Kidney capillary endothelial cell (primary cell): ENCODE measurements at regions not wholly inside any gene's neighbourhood (a gene's known extent, or its start where the extent isn't known, plus 50 kb on each side); places are given as distances from the start of the nearest gene placed in this dataset.

Experiments used
- DNase-seq: peaks from one replicate; pipeline ENCODE4 v3.0.0-alpha.2; 2018; ENCODE audit warnings: low spot score

DNA sequence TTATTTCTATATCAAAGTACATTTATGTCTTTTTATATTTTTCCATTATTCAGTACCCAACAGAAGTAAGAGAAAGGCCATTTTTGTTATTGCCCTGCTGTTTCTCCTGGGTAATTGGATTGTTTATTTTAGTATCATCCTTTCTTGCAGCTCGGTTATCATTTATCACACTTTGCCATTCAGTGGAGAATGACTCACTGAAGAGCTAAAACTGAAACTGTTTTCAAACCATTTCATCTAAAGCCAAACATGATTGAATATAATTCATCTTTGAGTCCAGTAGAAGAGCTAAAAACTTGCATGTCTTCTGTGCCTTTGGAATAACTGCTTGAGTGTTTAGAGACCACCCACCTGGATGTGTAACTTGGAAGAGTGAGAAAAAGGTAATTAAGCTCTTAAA is 139.5 kb upstream of the PRDM9 start:
- no peak for DNase-seq

GRCh38 chr5:23353286-23353685 is 154.1 kb upstream of the PRDM9 start:
- no peak for DNase-seq

GRCh38 chr5:23352446-23352845 is 155.0 kb upstream of the PRDM9 start:
- no peak for DNase-seq

- no peak for DNase-seq
Measured at GRCh38 chr5:23343121-23343520, 164.3 kb upstream of the PRDM9 start.

GRCh38 chr5:23332650-23333251 is 174.7 kb upstream of the PRDM9 start:
- DNase-seq = no peak

DNA sequence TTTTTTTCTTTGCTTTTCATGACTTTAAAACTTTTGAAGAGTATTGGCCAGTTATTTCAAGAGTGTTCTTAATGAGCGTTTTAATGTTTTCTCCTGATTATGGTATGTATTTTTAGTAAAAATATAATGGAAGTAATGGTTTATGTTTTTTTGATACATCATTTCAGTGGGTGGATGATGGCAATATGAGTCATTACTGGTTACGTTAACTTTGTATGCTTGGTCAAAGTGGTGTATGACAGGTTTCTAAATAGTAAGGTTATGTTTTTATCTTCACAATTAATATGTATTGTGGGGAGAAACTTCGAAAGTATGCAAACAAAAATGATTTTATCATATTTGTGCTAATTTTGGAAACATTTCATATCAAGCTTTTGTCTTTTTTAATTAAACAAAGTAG is 176.7 kb upstream of the PRDM9 start:
- no peak for DNase-seq

GRCh38 chr5:23319901-23320300 is 187.5 kb upstream of the PRDM9 start:
- no peak for DNase-seq

DNA sequence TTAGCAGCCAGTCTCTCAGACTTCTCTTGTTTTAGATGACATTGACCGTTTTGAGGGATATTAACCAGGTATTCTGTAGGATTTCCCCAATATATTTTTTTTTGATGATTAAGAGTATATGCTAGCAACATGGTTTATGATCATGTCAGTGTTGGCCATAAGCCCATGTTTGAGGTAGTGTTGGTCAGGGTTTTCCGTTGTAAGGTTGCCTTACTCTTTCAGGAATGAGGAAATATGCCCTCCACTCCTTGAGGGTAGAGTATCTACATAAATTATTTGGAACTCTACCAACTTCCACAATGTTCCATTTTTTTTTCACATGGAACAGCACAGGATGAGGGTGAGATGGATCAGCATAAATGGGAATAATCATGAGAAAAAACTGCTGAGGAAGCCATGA is 188.4 kb upstream of the PRDM9 start:
- DNase-seq = no peak

DNA sequence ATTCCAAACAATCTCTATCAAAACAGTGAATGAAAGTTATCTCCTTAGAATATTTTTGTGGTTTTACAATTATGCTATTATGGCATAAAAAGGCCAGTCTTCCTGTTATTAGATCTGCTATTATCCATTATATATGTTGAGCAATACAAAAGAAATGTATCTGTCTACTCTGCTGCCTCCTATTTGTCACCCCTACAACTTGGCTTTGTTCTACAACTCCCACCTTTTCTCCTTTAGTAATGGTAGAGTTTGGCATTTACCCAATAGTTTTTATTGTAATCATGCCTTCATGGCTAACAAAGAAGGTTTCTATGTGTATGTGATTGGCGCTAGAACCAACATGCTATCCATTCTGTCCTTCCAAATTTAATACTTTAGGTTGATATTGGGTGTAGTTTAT is 189.2 kb upstream of the PRDM9 start:
- no peak for DNase-seq

DNA sequence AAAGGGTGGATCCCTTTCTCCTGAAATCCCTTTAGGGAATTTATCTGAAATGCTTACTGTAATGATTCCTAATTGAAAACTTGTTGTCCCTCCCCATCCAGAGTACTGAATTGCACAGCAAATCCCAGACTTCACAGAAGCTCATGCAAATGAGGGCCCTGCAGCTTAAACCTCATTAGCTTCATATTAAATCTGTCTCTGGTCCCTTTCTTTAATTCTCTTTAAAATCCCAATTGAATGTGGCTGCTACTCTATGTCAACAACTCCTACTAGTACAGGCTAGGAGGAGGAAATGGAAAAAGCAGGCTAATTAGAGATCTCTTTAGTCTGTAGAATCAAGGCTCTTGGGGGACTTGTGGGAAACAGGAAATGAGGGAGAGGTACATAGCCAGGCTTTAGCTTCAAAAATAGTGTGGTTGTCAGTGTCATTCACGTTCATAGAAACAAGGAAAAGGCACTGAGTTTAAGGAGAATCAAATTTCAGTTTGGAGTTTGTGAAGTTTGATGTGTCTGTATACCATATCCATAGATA is 191.3 kb upstream of the PRDM9 start:
- no peak for DNase-seq

DNA sequence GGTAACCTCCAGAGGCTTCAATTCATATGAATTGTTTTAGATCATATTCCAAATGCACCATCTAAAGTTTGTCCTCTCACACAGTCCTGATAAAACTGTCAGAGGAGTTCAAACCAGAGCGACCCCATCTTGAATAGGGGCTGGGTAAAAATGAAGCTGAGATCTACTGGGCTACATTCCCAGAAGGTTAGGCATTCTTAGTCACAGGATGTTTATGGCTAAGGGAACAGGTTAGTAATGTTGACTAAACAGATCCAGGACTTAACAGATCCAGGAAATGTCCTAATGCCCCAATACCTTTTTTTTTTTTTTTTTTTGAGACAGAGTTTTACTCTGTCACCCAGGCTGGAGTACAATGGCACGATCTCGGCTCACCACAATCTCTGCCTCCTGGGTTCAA is 192.6 kb upstream of the PRDM9 start:
- DNase-seq = peak; percentile 7

GRCh38 chr5:23305055-23305454 is 202.4 kb upstream of the PRDM9 start:
- no peak for DNase-seq

GRCh38 chr5:23303836-23304235 is 203.6 kb upstream of the PRDM9 start:
- DNase-seq = no peak

GRCh38 chr5:23303435-23303834 is 204.0 kb upstream of the PRDM9 start:
- DNase-seq = no peak

DNA sequence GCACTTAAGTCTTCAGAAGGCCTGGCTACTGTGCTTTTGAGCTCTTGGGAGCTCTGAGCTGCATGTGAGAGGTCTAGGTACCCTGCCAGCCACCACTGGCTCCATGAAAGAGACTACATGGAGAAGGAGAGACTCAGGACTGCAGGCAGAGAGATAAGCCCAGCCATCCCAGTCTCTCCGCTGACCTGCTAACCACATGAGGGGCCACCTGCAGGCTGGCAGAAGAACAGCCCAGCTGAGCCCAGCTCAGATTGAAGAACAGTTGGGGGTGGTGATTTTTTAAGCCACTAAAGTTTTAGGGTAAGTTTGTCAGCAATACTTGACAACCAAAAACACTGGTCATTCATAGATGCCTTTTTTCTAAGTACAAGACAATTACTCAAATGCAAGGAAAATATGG is 205.0 kb upstream of the PRDM9 start:
- DNase-seq = no peak

DNA sequence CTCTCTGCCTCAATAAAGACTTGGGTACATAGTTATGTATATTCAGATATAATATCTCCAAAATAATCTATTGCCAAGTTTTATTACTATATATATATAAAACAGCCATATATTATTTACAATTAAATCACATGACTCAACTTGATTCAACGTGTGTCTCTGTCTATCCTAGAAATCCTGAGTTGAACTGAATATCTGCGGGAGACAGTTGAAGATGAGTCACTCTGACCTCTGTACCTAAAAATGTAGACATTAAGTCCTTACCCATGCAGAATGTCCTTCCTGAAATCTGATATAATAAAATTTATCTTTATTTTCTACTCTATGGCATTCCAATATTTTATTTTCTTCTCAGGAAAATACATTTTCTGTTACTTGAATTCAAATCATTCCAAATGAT is 218.2 kb upstream of the PRDM9 start:
- no peak for DNase-seq

DNA sequence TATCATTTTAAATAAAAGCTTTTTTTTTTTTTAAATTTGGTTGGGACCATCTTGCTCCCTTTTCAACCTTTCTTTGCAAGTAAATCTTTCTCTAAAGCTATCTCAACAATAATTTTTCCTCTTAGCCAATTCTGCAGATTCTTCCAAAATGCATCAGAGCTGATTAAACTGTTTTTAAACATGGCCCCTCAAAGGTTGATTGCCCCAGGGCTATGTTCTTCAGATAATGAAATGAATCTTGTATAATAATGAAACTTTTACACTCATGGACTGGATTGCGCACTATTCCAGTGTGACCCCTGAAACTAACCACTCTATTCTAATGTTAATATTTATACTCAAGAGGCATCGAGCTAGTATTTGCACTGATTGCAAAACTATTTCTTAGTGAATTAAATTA is 222.8 kb upstream of the PRDM9 start:
- no peak for DNase-seq

DNA sequence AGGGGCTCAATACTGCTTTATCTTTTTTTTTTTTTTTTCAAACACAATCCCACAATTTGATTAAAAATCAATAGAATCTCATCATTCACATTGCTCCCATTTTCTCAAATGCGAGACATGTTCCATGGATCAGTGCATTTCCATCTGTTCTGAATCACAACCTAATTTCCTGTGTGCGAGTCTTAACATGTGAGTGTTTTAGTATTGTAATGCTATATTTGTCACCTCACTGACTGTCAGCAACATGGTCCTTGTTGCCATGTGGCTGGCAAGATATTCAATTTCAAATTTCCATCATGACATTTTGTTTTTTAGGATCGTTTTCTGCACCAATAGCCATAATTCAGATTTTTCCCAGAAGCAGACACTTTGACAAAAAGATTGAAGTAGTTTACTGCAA is 233.2 kb upstream of the PRDM9 start:
- no peak for DNase-seq

GRCh38 chr5:23269981-23270380 is 237.4 kb upstream of the PRDM9 start:
- DNase-seq = no peak

GRCh38 chr5:23268136-23268535 is 239.3 kb upstream of the PRDM9 start:
- no peak for DNase-seq

- DNase-seq = no peak
Measured at GRCh38 chr5:23260621-23261020, 246.8 kb upstream of the PRDM9 start.

- DNase-seq = no peak
Measured at GRCh38 chr5:23257656-23258055, 249.8 kb upstream of the PRDM9 start.

GRCh38 chr5:23253621-23254198 is 253.7 kb upstream of the PRDM9 start:
- no peak for DNase-seq

GRCh38 chr5:23242891-23243290 is 264.5 kb upstream of the PRDM9 start:
- no peak for DNase-seq
